ENCODE measurements at regions not wholly inside any gene's neighbourhood (a gene's known extent, or its start where the extent isn't known, plus 50 kb on each side); places are given as distances from the start of the nearest gene placed in this dataset.

DNA sequence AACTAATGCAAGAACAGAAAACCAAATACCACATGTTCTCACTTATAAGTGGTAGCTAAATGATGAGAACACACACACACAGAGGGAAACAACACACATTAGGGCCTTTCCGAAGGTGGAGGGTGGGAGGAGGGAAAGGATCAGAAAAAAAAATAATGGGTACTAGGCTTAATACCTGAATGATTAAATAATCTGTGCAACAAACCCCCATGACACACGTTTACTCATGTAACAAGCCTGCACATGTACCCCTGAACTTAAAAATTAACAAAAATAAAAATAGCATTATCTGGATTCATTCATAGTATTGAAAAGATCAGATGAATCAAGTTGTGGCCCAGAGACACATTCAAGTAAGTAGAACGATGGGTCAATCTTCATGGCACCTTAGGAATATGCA is 159.5 kb upstream of the POT1 start:
- TF ChIP-seq, protein P1, sequence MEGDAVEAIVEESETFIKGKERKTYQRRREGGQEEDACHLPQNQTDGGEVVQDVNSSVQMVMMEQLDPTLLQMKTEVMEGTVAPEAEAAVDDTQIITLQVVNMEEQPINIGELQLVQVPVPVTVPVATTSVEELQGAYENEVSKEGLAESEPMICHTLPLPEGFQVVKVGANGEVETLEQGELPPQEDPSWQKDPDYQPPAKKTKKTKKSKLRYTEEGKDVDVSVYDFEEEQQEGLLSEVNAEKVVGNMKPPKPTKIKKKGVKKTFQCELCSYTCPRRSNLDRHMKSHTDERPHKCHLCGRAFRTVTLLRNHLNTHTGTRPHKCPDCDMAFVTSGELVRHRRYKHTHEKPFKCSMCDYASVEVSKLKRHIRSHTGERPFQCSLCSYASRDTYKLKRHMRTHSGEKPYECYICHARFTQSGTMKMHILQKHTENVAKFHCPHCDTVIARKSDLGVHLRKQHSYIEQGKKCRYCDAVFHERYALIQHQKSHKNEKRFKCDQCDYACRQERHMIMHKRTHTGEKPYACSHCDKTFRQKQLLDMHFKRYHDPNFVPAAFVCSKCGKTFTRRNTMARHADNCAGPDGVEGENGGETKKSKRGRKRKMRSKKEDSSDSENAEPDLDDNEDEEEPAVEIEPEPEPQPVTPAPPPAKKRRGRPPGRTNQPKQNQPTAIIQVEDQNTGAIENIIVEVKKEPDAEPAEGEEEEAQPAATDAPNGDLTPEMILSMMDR (conservative IDR thresholded peaks at IDR 0.05 in 1 of 2, IDR thresholded peaks at IDR 0.05 in 1 of 2; ENCODE audit: low read depth in 1 of 2, low read length in 2 of 2): no peak
- TF ChIP-seq EZH2 (IDR thresholded peaks at IDR 0.05; ENCODE audit: low read length, missing control alignments): no peak

Data from fibroblast of lung (primary cell).